ENCODE measurements at regions not wholly inside any gene's neighbourhood (a gene's known extent, or its start where the extent isn't known, plus 50 kb on each side); places are given as distances from the start of the nearest gene placed in this dataset.
"Not testable (repeated sequence)": the region's sequence is repeated elsewhere in the genome, so short reads cannot be mapped to it uniquely, and the experiment has no call there.

- DNase-seq (no peak), ATAC-seq (no peak)
- in situ Hi-C loops (cut with MboI; ENCODE audit: low sequenced_read_pairs in 4 of 4) (no loop called here), intact Hi-C loops (cut with DNase I; ENCODE audit: low total_unique reads) (no loop called here)
- Histone ChIP-seq H3K9me3 (no peaks in the 10 kb centered on the region), H3K4me3 (no peak overlapping the region), H3K27me3 (no peaks in the 10 kb centered on the region), H3K36me3 (no peaks in the 10 kb centered on the region), H3K27ac (no peak overlapping the region), H3K4me1 (no peaks in the 10 kb centered on the region)
- TF ChIP-seq POLR2A (IDR thresholded peaks at IDR 0.05): no peak
- TF ChIP-seq CTCF (IDR thresholded peaks at IDR 0.05 in 4 of 5, conservative IDR thresholded peaks at IDR 0.05 in 1 of 5): no peak
Observed at GRCh38 chr5:50921366-50922133, 255.1 kb downstream of the PARP8 start.

GRCh38 chr5:50922134-50922941 is 255.9 kb downstream of the PARP8 start:
- ATAC-seq; H3K4me1 ChIP-seq; H3K36me3 ChIP-seq; H3K9me3 ChIP-seq; intact Hi-C loops (cut with DNase I; ENCODE audit: low total_unique reads); H3K27me3 ChIP-seq; DNase-seq; in situ Hi-C loops (cut with MboI; ENCODE audit: low sequenced_read_pairs in 4 of 4): not testable (repeated sequence)
- H3K4me3 ChIP-seq: peak overlapping the region in 1 of 4 donors; percentile 14
- peak overlapping the region in 2 of 4 donors; percentile 37 to 43 for H3K27ac ChIP-seq
- peak in 4 of 5 experiments; percentile 20 to 50 (median 34) for TF ChIP-seq CTCF (IDR thresholded peaks at IDR 0.05 in 4 of 5, conservative IDR thresholded peaks at IDR 0.05 in 1 of 5)

GRCh38 chr5:50922942-50923767 is 256.7 kb downstream of the PARP8 start:
- H3K27ac ChIP-seq: peak overlapping the region in 1 of 4 donors; percentile 37
- DNase-seq: no peak

More at GRCh38 chr5:50922942-50923767, 256.7 kb downstream of the PARP8 start:
- no peaks in the 10 kb centered on the region for H3K9me3 ChIP-seq
- in situ Hi-C loops (cut with MboI; ENCODE audit: low sequenced_read_pairs in 4 of 4): no loop called here
- H3K4me1 ChIP-seq: no peaks in the 10 kb centered on the region
- intact Hi-C loops (cut with DNase I; ENCODE audit: low total_unique reads): no loop called here
- no peaks in the 10 kb centered on the region for H3K27me3 ChIP-seq
- H3K4me3 ChIP-seq: peak overlapping the region in 1 of 4 donors; percentile 14
- TF ChIP-seq POLR2A (IDR thresholded peaks at IDR 0.05): no peak
- TF ChIP-seq CTCF (IDR thresholded peaks at IDR 0.05 in 4 of 5, conservative IDR thresholded peaks at IDR 0.05 in 1 of 5): no peak
- no peaks in the 10 kb centered on the region for H3K36me3 ChIP-seq
- ATAC-seq: peak in 1 of 2 donors; percentile 39

Measured in gastrocnemius medialis (tissue), 4 donors.